ENCODE measurements at regions not wholly inside any gene's neighbourhood (a gene's known extent, or its start where the extent isn't known, plus 50 kb on each side); places are given as distances from the start of the nearest gene placed in this dataset.

DNA sequence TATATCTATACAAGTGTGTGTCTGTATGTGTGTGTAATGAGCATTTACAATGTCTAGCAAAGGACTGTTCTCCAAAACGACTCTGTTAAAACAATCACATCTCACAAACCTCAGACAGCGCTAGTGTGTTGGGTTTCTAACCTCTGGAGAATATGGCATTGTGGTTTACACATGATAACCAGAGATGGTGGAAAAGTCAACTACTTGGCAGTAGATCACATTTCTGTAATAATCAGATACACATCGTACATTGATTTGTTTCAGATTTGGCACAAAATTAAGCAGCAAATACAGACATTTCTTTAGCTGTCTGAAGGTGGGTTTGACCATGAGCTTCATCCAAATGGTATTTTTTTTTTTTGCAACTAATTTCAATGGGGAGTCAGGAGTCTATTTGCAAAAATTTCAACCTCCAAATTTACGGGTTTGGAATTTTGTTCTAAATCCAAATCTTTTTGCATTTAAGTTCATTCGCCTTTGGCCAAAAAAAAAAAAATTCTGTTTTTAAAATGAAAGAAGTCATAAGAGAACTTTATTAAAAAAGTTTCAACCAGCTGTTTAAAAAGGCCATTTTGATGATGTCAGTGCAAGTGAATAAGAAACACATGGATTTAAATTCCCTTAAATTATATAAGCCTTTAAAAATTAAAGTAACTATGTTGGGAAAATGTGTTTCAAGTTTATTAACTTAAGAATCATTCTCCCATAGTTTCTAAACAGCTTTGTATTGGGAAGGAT is 127.8 kb downstream of the TMEM26 start:
- CTCF ChIA-PET = no interaction called here
- intact Hi-C loops (cut with micrococcal nuclease; ENCODE audit: unreplicated experiment) = no loop called here
- DNase-seq = no peak
- no TSS peak for BruUV-seq (replicated peaks)
- no peak overlapping the region for H3K4me3 Mint-ChIP-seq (ENCODE audit: low read depth, unreplicated experiment)
- H3K9me3 Mint-ChIP-seq (ENCODE audit: low read depth, unreplicated experiment) = no peaks in the 10 kb centered on the region
- H3K4me1 Mint-ChIP-seq (ENCODE audit: low read depth, unreplicated experiment) = no peaks in the 10 kb centered on the region
- peaks cover 40% of the 10 kb centered on the region for H3K27me3 Mint-ChIP-seq (ENCODE audit: unreplicated experiment)
- H3K27ac Mint-ChIP-seq (ENCODE audit: unreplicated experiment) = no peak overlapping the region
- H3K36me3 Mint-ChIP-seq (ENCODE audit: insufficient read depth, unreplicated experiment) = no peaks in the 10 kb centered on the region
- TF ChIP-seq, protein P1, sequence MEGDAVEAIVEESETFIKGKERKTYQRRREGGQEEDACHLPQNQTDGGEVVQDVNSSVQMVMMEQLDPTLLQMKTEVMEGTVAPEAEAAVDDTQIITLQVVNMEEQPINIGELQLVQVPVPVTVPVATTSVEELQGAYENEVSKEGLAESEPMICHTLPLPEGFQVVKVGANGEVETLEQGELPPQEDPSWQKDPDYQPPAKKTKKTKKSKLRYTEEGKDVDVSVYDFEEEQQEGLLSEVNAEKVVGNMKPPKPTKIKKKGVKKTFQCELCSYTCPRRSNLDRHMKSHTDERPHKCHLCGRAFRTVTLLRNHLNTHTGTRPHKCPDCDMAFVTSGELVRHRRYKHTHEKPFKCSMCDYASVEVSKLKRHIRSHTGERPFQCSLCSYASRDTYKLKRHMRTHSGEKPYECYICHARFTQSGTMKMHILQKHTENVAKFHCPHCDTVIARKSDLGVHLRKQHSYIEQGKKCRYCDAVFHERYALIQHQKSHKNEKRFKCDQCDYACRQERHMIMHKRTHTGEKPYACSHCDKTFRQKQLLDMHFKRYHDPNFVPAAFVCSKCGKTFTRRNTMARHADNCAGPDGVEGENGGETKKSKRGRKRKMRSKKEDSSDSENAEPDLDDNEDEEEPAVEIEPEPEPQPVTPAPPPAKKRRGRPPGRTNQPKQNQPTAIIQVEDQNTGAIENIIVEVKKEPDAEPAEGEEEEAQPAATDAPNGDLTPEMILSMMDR (IDR thresholded peaks at IDR 0.05; ENCODE audit: unreplicated experiment) = no peak

DNA sequence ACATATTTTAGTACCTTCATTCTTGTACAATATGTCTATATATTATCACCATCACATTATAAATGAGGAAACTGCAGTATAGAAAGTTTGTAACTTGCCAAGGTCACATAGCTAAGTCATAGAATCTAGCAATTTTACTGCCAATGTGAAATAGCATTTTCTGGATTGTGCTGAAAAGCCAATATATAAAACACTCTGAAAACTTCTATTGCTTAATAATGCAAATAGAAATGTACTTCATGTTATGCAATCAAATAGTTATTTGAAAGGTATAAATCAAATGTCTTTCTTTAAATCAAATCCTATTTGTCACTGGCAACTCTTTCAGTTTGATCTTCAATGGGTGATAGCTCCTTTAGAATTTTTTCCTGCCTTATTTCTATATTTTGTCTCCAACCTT is 129.5 kb downstream of the TMEM26 start:
- BruUV-seq (replicated peaks) = no TSS peak
- no peak for DNase-seq
- Mint-ChIP-seq H3K4me3 (ENCODE audit: low read depth, unreplicated experiment) (no peak overlapping the region), H3K27me3 (ENCODE audit: unreplicated experiment) (peaks cover 39% of the 10 kb centered on the region), H3K36me3 (ENCODE audit: insufficient read depth, unreplicated experiment) (no peaks in the 10 kb centered on the region), H3K4me1 (ENCODE audit: low read depth, unreplicated experiment) (no peaks in the 10 kb centered on the region), H3K27ac (ENCODE audit: unreplicated experiment) (no peak overlapping the region), H3K9me3 (ENCODE audit: low read depth, unreplicated experiment) (no peaks in the 10 kb centered on the region)
- TF ChIP-seq, protein P1 (IDR thresholded peaks at IDR 0.05; ENCODE audit: unreplicated experiment) = no peak
- CTCF ChIA-PET = no interaction called here
- intact Hi-C loops (cut with micrococcal nuclease; ENCODE audit: unreplicated experiment) = no loop called here

DNA sequence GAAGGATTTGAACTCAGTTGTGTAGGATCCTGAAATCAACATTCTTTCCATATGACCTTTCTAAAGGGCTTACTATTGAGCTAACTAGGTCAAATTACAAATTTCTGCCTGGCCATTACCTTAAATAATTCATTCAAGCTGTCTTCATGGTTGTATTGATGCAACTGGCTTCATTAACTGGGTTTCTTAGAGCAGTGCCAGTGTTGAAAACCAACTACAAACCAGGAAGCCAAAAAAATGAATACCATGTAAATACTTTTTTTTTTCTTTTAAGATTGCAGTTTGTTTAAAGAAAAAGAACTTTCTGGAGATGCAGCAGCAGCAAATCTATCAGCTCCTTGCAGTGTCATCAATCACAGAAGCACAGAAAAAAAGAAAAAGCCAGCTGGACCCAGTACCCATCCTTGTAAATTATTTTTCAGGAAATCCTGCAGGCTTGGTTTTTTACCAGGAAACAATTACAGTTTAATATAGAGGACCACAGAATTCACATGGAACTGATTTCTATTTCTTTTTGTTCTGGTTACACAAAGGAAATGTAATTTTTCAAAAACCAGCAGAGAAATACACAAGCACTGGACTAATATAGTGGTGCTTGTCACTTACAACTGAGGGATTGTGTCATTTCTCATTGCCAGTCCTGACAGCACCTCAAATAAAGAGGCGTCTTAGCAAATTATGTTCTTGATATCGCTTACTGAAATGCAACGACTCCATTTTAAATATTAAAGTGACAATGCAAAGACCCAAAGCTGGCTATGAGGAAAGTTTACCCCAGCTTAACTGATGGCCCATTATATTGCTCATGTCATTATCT is 131.9 kb downstream of the TMEM26 start:
- TF ChIP-seq, protein P1 (IDR thresholded peaks at IDR 0.05; ENCODE audit: unreplicated experiment) = no peak
- Mint-ChIP-seq H3K36me3 (ENCODE audit: insufficient read depth, unreplicated experiment) (no peaks in the 10 kb centered on the region), H3K27ac (ENCODE audit: unreplicated experiment) (no peak overlapping the region), H3K27me3 (ENCODE audit: unreplicated experiment) (peaks cover 17% of the 10 kb centered on the region), H3K4me3 (ENCODE audit: low read depth, unreplicated experiment) (no peak overlapping the region), H3K9me3 (ENCODE audit: low read depth, unreplicated experiment) (no peaks in the 10 kb centered on the region), H3K4me1 (ENCODE audit: low read depth, unreplicated experiment) (no peaks in the 10 kb centered on the region)
- DNase-seq = no peak
- no TSS peak for BruUV-seq (replicated peaks)
- CTCF ChIA-PET = no interaction called here
- intact Hi-C loops (cut with micrococcal nuclease; ENCODE audit: unreplicated experiment) = no loop called here

DNA sequence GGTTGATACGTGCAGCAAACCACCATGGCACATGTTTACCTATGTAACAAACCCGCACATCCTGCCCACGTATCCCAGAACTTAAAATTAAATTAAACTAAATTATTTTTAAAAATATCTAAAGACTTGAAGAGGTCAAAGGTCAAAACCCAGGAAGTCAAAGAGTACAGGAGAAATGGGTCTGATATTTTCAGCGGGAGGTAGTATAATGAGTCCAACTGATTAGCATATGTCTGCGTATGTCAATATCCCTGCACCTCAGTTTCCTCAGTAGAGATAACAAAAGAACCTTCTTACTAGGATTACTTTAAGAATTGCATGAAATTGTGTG is 133.0 kb downstream of the TMEM26 start:
- intact Hi-C loops (cut with micrococcal nuclease; ENCODE audit: unreplicated experiment) = no loop called here
- TF ChIP-seq, protein P1 (IDR thresholded peaks at IDR 0.05; ENCODE audit: unreplicated experiment) = no peak
- no TSS peak for BruUV-seq (replicated peaks)
- no peak overlapping the region for H3K4me3 Mint-ChIP-seq (ENCODE audit: low read depth, unreplicated experiment)
- H3K27me3 Mint-ChIP-seq (ENCODE audit: unreplicated experiment) = peaks cover 16% of the 10 kb centered on the region
- H3K4me1 Mint-ChIP-seq (ENCODE audit: low read depth, unreplicated experiment) = no peaks in the 10 kb centered on the region
- CTCF ChIA-PET = no interaction called here
- no peaks in the 10 kb centered on the region for H3K9me3 Mint-ChIP-seq (ENCODE audit: low read depth, unreplicated experiment)
- H3K27ac Mint-ChIP-seq (ENCODE audit: unreplicated experiment) = no peak overlapping the region
- H3K36me3 Mint-ChIP-seq (ENCODE audit: insufficient read depth, unreplicated experiment) = no peaks in the 10 kb centered on the region
- DNase-seq = no peak
